NT2/D1 (cell line): ENCODE measurements at regions not wholly inside any gene's neighbourhood (a gene's known extent, or its start where the extent isn't known, plus 50 kb on each side); places are given as distances from the start of the nearest gene placed in this dataset.

ENCODE experiments used
- SUZ12 ChIP-seq: IDR thresholded peaks from 2 replicates; pipeline ENCODE4 v1.6.1; 2011; ENCODE audit not compliant: insufficient read length, insufficient read depth; ENCODE audit errors: extremely low read depth
- YY1 ChIP-seq: IDR thresholded peaks from 2 replicates; pipeline ENCODE4 v1.6.1; 2011; ENCODE audit not compliant: insufficient read length, insufficient read depth
- ZNF274 ChIP-seq: IDR thresholded peaks from 2 replicates; pipeline ENCODE4 v1.6.1; 2011; ENCODE audit warnings: mild to moderate bottlenecking, low read depth, low read length

- no peak for TF ChIP-seq ZNF274
- no peak for TF ChIP-seq SUZ12
- TF ChIP-seq YY1 = no peak
These were observed 320.1 kb upstream of the FKBP1C start for GRCh38 chr6:62891065-62891647.
